IPS-18a (cell line): ENCODE measurements at regions not wholly inside any gene's neighbourhood (a gene's known extent, or its start where the extent isn't known, plus 50 kb on each side); places are given as distances from the start of the nearest gene placed in this dataset.

Experiments used
- H3K27ac ChIP-seq: one replicate; pipeline ENCODE4 v1.5.1; 2013; ENCODE audit warnings: low read length
- H3K27me3 ChIP-seq: one replicate; pipeline ENCODE4 v1.6.1; 2013; ENCODE audit warnings: mild to moderate bottlenecking, low read length; ENCODE audit not compliant: control insufficient read depth, insufficient read depth
- H3K36me3 ChIP-seq: one replicate; pipeline ENCODE4 v1.6.1; 2013; ENCODE audit warnings: low read depth, low read length; ENCODE audit not compliant: control insufficient read depth
- H3K4me1 ChIP-seq: one replicate; pipeline ENCODE4 v1.6.1; 2013; ENCODE audit warnings: low read depth, low read length; ENCODE audit not compliant: control insufficient read depth
- H3K4me3 ChIP-seq: one replicate; pipeline ENCODE4 v1.5.1; 2013; ENCODE audit warnings: low read length
- H3K9ac ChIP-seq: one replicate; pipeline ENCODE4 v1.6.1; 2013; ENCODE audit warnings: mild to moderate bottlenecking, low read length, moderate library complexity
- H3K9me3 ChIP-seq: one replicate; pipeline ENCODE4 v1.6.1; 2013; ENCODE audit warnings: low read depth, low read length; ENCODE audit not compliant: control insufficient read depth

DNA sequence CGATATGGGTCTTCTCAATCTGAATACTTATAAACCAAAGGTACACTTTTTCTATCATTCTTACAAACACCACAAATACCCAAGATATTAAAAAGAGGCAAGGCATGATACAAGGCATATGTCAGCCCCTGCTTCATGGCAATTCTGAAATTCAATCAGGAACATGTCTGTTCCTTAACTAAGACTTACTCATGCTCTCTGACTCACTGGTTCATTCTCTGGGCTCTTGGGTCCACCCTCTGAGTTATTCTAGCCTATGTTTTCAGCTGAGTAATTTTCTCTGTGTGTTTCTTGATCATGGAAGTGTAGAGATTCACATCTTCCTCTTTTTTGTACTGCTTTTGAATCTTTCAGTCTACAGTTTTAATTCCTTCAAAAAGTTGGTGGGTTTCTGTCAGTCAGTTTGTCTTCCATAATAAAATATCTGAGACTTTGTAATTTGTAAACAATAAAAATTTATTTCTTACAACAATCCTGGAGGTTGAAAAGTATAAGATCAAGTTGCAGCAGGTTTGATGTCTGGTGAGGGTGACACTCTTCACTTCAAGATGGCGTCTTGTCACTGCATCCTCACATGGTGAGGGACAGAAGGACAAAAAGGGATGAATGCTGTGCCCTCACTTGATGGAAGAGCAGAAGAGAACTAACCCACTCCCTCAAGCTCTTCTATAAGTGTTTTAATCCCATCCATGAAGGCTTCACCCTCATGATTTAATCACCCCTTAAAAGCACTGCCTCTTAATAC lies 211.7 kb downstream of the FAM76B start:
- H3K9me3 ChIP-seq, result no peaks in the 10 kb centered on the region
- H3K9ac ChIP-seq, result no peak overlapping the region
- no peaks in the 10 kb centered on the region for H3K27me3 ChIP-seq
- H3K4me1 ChIP-seq, result no peaks in the 10 kb centered on the region
- H3K36me3 ChIP-seq, result no peaks in the 10 kb centered on the region
- H3K4me3 ChIP-seq, result no peak overlapping the region
- no peak overlapping the region for H3K27ac ChIP-seq

GRCh38 chr11:95576146-95576845 lies 213.3 kb downstream of the FAM76B start:
- no peaks in the 10 kb centered on the region for H3K4me1 ChIP-seq
- H3K9me3 ChIP-seq, result no peaks in the 10 kb centered on the region
- no peak overlapping the region for H3K9ac ChIP-seq
- H3K4me3 ChIP-seq, result no peak overlapping the region
- H3K36me3 ChIP-seq, result no peaks in the 10 kb centered on the region
- no peaks in the 10 kb centered on the region for H3K27me3 ChIP-seq
- no peak overlapping the region for H3K27ac ChIP-seq

DNA sequence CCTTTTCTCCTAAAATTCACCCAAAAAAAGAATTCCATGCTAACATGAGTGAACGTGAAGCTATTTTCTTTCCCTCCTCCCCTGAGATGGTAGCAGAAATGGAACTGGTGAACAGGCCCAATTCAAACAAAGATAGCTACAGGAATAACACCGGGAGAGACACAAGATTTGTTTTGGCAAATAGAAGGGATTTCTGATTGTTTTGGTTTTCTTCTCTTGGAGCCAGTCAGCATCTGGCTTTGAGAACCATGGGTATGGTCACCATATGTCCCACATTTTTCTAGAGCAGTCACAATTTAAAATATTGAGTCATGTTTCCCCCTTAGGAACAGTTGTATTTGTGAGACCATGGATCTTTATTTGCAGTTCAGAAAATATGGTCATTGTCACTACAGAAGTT lies 214.1 kb downstream of the FAM76B start:
- Histone ChIP-seq H3K36me3 (no peaks in the 10 kb centered on the region), H3K4me3 (no peak overlapping the region), H3K27me3 (no peaks in the 10 kb centered on the region), H3K9ac (no peak overlapping the region), H3K9me3 (no peaks in the 10 kb centered on the region), H3K27ac (no peak overlapping the region), H3K4me1 (no peaks in the 10 kb centered on the region)

- Histone ChIP-seq H3K9ac (no peak overlapping the region), H3K4me3 (no peak overlapping the region), H3K36me3 (no peaks in the 10 kb centered on the region), H3K9me3 (peaks cover 6% of the 10 kb centered on the region), H3K27me3 (no peaks in the 10 kb centered on the region), H3K4me1 (no peaks in the 10 kb centered on the region), H3K27ac (no peak overlapping the region)
Measured at GRCh38 chr11:95571718-95572260, 217.8 kb downstream of the FAM76B start.

DNA sequence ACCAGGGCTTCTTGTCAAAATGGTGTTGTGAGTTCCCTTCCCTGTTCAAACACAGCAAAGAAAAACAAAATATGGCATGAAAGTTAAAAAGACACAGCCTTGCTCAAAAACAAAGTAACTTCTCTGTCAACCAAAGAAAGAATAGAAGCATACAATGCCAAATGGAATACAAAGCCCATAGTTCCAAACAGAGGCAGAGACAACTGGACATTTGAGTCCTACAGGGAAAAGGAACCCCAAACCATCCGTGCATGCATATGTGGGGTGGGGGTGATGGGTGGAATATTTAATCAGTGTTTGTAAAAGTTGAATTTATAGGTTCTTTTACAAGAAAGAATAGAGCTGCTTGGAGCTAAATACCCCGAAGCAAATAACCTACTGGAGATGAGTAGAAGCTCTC lies 218.7 kb downstream of the FAM76B start:
- Histone ChIP-seq H3K36me3 (no peaks in the 10 kb centered on the region), H3K9me3 (peaks cover 6% of the 10 kb centered on the region), H3K4me1 (no peaks in the 10 kb centered on the region), H3K27me3 (no peaks in the 10 kb centered on the region), H3K9ac (no peak overlapping the region), H3K4me3 (no peak overlapping the region), H3K27ac (no peak overlapping the region)

DNA sequence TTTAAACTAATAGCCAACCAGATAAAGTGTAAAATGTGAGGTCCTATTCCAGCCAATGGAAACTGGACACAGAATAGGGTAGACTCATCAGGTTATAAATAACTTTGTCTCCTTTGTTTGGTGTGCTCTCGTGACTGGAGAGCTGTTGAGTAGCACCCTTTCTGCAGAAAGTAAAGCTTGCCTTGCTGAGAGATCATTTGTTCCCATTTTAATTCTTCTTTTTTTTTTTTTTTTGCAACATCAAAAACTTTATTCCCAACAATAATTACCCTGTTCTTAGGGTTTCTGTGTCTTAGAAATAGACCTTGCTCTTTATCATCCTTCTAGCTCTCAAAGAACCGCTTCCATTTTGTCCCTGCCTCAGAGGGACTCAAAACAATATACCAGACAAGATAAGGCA lies 220.4 kb downstream of the FAM76B start:
- H3K27me3 ChIP-seq, result no peaks in the 10 kb centered on the region
- no peak overlapping the region for H3K9ac ChIP-seq
- no peak overlapping the region for H3K27ac ChIP-seq
- H3K4me3 ChIP-seq, result no peak overlapping the region
- peaks cover 6% of the 10 kb centered on the region for H3K9me3 ChIP-seq
- H3K4me1 ChIP-seq, result no peaks in the 10 kb centered on the region
- H3K36me3 ChIP-seq, result no peaks in the 10 kb centered on the region

DNA sequence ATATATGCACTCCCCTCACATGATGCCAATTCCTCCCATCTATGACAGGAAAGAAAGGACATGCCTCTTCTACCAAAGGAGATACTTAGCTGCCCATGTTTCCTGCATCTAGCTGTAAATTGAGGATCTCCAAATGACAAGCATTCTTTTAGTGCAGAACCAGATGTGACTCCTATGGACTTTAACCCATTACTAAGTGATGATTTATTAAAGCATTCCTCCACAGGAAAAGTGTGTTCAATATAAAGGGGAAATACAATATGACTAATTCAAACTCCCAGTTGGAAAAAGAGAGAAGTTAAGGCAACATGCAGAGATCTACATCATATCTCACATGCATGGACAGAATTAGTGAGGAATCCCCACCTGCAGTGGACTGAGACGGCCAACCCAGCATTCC lies 221.3 kb downstream of the FAM76B start:
- Histone ChIP-seq H3K27ac (no peak overlapping the region), H3K9me3 (peaks cover 6% of the 10 kb centered on the region), H3K4me3 (no peak overlapping the region), H3K36me3 (no peaks in the 10 kb centered on the region), H3K9ac (no peak overlapping the region), H3K4me1 (no peaks in the 10 kb centered on the region), H3K27me3 (no peaks in the 10 kb centered on the region)

DNA sequence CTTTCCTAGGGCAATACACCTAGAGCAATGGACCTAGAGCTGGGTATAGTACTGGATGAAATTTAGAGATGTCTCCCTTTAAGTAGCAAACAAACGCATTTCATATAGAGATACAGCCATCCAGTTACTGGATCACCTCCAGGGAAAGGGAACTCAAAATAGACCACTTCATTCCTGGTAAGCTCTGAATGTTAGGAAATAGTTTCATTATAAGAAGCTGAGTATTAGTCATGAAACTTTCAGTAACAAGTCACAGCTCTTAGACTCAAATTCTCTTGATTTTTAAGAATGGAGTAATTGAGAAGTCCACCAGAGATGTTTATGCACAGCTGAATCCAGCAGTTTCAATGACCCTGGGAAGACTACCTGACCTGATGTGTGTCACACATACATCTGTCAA lies 221.9 kb downstream of the FAM76B start:
- Histone ChIP-seq H3K4me3 (no peak overlapping the region), H3K9ac (no peak overlapping the region), H3K9me3 (peaks cover 6% of the 10 kb centered on the region), H3K36me3 (no peaks in the 10 kb centered on the region), H3K27ac (no peak overlapping the region), H3K4me1 (no peaks in the 10 kb centered on the region), H3K27me3 (no peaks in the 10 kb centered on the region)

DNA sequence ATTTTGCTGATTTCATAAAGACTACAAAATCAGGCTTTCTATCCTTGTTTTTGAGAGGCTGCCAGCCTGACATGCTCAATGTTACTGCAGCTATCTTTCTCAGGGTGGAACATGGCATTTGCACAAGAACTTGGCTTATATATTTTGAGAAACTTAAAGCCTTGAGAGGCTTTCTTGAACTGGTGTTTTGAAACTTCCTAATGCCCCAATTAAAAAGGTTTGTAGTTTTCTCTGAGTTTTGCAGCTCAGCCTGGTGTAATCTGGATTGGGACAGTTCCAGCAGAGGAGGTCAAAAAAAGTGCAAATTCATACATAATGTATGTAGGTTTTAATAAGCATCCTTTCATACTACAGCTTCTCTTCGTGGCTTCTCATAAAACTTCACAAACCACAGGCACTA lies 223.4 kb downstream of the FAM76B start:
- no peaks in the 10 kb centered on the region for H3K36me3 ChIP-seq
- H3K9ac ChIP-seq, result no peak overlapping the region
- peaks cover 6% of the 10 kb centered on the region for H3K9me3 ChIP-seq
- H3K27me3 ChIP-seq, result no peaks in the 10 kb centered on the region
- H3K4me1 ChIP-seq, result no peaks in the 10 kb centered on the region
- H3K27ac ChIP-seq, result no peak overlapping the region
- no peak overlapping the region for H3K4me3 ChIP-seq

DNA sequence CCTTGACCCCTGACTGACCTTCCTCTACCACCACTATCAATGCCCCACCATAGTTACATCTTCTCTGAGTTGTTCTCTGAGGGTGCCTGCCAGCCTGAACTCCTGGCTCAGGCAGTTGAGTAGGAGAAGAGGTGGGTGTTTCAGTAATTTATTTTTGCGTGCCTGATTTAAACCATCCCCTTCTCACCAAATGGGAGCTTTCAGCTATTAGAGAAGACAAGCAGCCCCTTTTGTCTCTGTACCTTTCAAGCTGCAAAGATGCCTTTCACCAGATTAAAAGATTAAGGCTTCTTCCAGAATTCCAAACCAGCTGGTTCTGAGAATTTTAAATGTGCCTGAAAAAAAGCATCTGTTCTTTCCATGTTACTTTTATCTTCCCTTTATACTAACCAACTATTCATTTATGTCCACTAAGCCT lies 223.8 kb downstream of the FAM76B start:
- Histone ChIP-seq H3K4me3 (no peak overlapping the region), H3K27me3 (no peaks in the 10 kb centered on the region), H3K27ac (no peak overlapping the region), H3K36me3 (no peaks in the 10 kb centered on the region), H3K4me1 (no peaks in the 10 kb centered on the region), H3K9me3 (peaks cover 6% of the 10 kb centered on the region), H3K9ac (no peak overlapping the region)

- H3K9ac ChIP-seq, result no peak overlapping the region
- no peaks in the 10 kb centered on the region for H3K36me3 ChIP-seq
- no peaks in the 10 kb centered on the region for H3K9me3 ChIP-seq
- H3K4me1 ChIP-seq, result no peaks in the 10 kb centered on the region
- H3K4me3 ChIP-seq, result no peak overlapping the region
- H3K27ac ChIP-seq, result no peak overlapping the region
- no peaks in the 10 kb centered on the region for H3K27me3 ChIP-seq
Measured at GRCh38 chr11:95563859-95564258, 225.7 kb downstream of the FAM76B start.

DNA sequence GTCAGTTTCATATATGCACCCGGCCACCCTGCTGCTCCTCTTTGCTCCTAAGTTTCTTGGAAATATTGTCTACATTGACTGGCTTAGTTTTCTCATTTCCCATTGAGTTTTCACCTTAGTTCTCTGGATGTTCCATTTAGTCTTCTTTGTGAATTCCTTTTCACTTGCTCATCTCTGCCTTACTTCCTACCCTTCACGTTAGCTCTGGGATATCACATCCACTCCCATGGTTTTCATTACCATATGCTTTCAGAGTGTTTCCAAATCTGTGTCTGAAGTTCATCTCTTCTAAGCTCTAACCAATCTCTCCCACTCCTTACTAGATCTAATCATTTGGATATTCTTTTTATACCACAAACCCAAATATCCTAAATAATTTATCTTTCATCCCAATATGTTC lies 226.4 kb downstream of the FAM76B start:
- Histone ChIP-seq H3K27me3 (no peaks in the 10 kb centered on the region), H3K27ac (no peak overlapping the region), H3K9me3 (no peaks in the 10 kb centered on the region), H3K4me1 (no peaks in the 10 kb centered on the region), H3K9ac (no peak overlapping the region), H3K36me3 (no peaks in the 10 kb centered on the region), H3K4me3 (no peak overlapping the region)
